ENCODE measurements at regions not wholly inside any gene's neighbourhood (a gene's known extent, or its start where the extent isn't known, plus 50 kb on each side); places are given as distances from the start of the nearest gene placed in this dataset.

- intact Hi-C loops (cut with DNase I), result no loop called here
- no peaks in the 10 kb centered on the region for H3K27me3 ChIP-seq (ENCODE audit: control insufficient read depth in 1 of 2, insufficient read depth in 2 of 2, low read length in 1 of 2)
- no peaks in the 10 kb centered on the region for H3K36me3 ChIP-seq (ENCODE audit: control insufficient read depth in 1 of 2, insufficient read depth in 2 of 2, low read length in 1 of 2)
- ATAC-seq (ENCODE audit: low FRiP score) (no peak), DNase-seq (no peak)
- no peaks in the 10 kb centered on the region for H3K4me1 ChIP-seq (ENCODE audit: control insufficient read depth in 1 of 2, insufficient read depth in 2 of 2, low read length in 2 of 2)
- no peaks in the 10 kb centered on the region for H3K9me3 ChIP-seq (ENCODE audit: control insufficient read depth, low read length)
- no peak overlapping the region for H3K4me3 ChIP-seq (ENCODE audit: low read length in 2 of 2)
- H3K27ac ChIP-seq (ENCODE audit: low read depth in 1 of 2, low read length in 2 of 2), result no peak overlapping the region
- 71 to 95% methylated on average over 2 of the region's 2 CpGs for WGBS, 2 donors
Observed at GRCh38 chr5:15064396-15064795, 192.8 kb upstream of the ANKH start.

DNA sequence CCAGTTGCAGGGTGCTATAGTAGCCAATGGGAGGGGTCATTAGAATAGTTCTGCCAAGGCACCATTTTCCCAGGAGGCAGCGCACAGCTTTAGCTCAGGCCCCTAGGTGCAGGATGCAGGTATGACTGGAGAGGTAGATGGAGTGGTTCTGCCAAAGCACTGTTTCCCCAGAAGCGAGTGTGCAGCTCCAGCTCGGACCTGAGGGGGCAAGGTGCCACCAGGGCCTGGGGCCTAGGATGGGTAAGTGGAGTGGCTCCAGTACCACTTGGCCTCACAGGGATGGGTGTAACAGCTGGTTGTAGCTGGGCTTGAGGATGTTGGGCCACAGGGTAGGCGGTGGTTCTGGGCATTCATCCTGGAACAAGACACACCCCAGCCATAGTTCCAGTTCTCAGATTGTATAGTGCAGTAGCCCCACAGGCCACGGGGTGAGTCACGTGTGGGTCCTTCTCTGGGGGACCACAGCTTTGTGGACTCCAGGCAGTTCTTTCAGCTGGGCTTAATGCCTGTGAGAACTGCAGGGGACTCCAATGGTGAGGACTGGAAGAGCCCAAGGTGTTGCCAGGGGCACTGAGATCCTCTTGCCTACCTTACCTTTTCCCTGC lies 185.5 kb upstream of the ANKH start:
- Histone ChIP-seq H3K9me3 (ENCODE audit: control insufficient read depth, low read length) (no peaks in the 10 kb centered on the region), H3K4me1 (ENCODE audit: control insufficient read depth in 1 of 2, insufficient read depth in 2 of 2, low read length in 2 of 2) (no peaks in the 10 kb centered on the region), H3K4me3 (ENCODE audit: low read length in 2 of 2) (no peak overlapping the region), H3K27me3 (ENCODE audit: control insufficient read depth in 1 of 2, insufficient read depth in 2 of 2, low read length in 1 of 2) (no peaks in the 10 kb centered on the region), H3K36me3 (ENCODE audit: control insufficient read depth in 1 of 2, insufficient read depth in 2 of 2, low read length in 1 of 2) (no peaks in the 10 kb centered on the region), H3K27ac (ENCODE audit: low read depth in 1 of 2, low read length in 2 of 2) (no peak overlapping the region)
- DNase-seq (peak in 1 of 2 donors; percentile 54), ATAC-seq (ENCODE audit: low FRiP score) (no peak)
- 95 to 97% methylated on average over 6 of the region's 6 CpGs for WGBS, 2 donors
- intact Hi-C loops (cut with DNase I), result no loop called here

- ATAC-seq (ENCODE audit: low FRiP score), result no peak
- intact Hi-C loops (cut with DNase I), result no loop called here
- Histone ChIP-seq H3K36me3 (ENCODE audit: control insufficient read depth in 1 of 2, insufficient read depth in 2 of 2, low read length in 1 of 2) (no peaks in the 10 kb centered on the region), H3K27ac (ENCODE audit: low read depth in 1 of 2, low read length in 2 of 2) (no peak overlapping the region), H3K9me3 (ENCODE audit: control insufficient read depth, low read length) (no peaks in the 10 kb centered on the region), H3K27me3 (ENCODE audit: control insufficient read depth in 1 of 2, insufficient read depth in 2 of 2, low read length in 1 of 2) (no peaks in the 10 kb centered on the region), H3K4me1 (ENCODE audit: control insufficient read depth in 1 of 2, insufficient read depth in 2 of 2, low read length in 2 of 2) (no peaks in the 10 kb centered on the region), H3K4me3 (ENCODE audit: low read length in 2 of 2) (no peak overlapping the region)
- 93 to 94% methylated on average over 3 of the region's 3 CpGs for WGBS, 2 donors
- DNase-seq, result no peak
Observed at GRCh38 chr5:15044521-15044920, 172.9 kb upstream of the ANKH start.

DNA sequence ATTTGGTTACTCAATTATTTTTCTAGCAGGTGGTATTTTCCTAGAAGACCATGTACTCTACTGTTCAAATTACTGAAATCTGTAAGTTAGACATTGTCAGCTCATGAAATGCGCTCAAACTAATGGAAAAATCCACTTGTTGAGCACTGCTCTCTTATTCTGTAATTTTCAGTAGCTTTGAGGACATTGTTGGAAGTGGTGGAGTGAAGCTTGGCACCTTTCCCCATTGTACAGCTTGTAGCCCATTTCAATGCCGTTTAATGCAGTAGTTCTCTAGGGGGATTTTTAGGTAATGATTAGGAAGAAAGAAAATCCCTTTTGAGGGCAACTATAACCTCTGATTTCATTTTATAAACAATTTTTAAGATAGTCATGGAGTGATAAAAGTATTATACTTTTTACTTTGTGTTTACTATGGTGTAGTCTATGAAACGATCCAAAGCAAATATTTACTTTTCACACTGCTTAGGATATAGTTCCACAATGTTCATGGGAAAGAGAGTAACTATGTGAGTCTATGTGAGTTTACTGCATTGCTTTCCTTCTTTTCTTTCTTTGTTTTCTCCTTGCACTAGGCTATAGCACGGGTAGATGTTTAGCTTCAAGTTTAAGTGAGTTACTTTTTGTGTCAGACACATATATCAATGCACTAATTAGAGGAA lies 165.8 kb upstream of the ANKH start:
- DNase-seq, result no peak
- Histone ChIP-seq H3K36me3 (ENCODE audit: control insufficient read depth in 1 of 2, insufficient read depth in 2 of 2, low read length in 1 of 2) (no peaks in the 10 kb centered on the region), H3K9me3 (ENCODE audit: control insufficient read depth, low read length) (no peaks in the 10 kb centered on the region), H3K27me3 (ENCODE audit: control insufficient read depth in 1 of 2, insufficient read depth in 2 of 2, low read length in 1 of 2) (no peaks in the 10 kb centered on the region), H3K27ac (ENCODE audit: low read depth in 1 of 2, low read length in 2 of 2) (no peak overlapping the region), H3K4me1 (ENCODE audit: control insufficient read depth in 1 of 2, insufficient read depth in 2 of 2, low read length in 2 of 2) (no peaks in the 10 kb centered on the region), H3K4me3 (ENCODE audit: low read length in 2 of 2) (no peak overlapping the region)
- no peak for ATAC-seq (ENCODE audit: low FRiP score)
- WGBS, 2 donors, result 43% methylated on average over 4 of the region's 4 CpGs
- intact Hi-C loops (cut with DNase I), result no loop called here

GRCh38 chr5:15034379-15034778 lies 162.8 kb upstream of the ANKH start:
- DNase-seq (no peak), ATAC-seq (ENCODE audit: low FRiP score) (no peak)
- Histone ChIP-seq H3K27ac (ENCODE audit: low read depth in 1 of 2, low read length in 2 of 2) (no peak overlapping the region), H3K27me3 (ENCODE audit: control insufficient read depth in 1 of 2, insufficient read depth in 2 of 2, low read length in 1 of 2) (no peaks in the 10 kb centered on the region), H3K36me3 (ENCODE audit: control insufficient read depth in 1 of 2, insufficient read depth in 2 of 2, low read length in 1 of 2) (no peaks in the 10 kb centered on the region), H3K4me1 (ENCODE audit: control insufficient read depth in 1 of 2, insufficient read depth in 2 of 2, low read length in 2 of 2) (no peaks in the 10 kb centered on the region), H3K9me3 (ENCODE audit: control insufficient read depth, low read length) (no peaks in the 10 kb centered on the region), H3K4me3 (ENCODE audit: low read length in 2 of 2) (no peak overlapping the region)
- WGBS, 2 donors, result 81 to 90% methylated on average over 5 of the region's 5 CpGs
- intact Hi-C loops (cut with DNase I), result no loop called here

DNA sequence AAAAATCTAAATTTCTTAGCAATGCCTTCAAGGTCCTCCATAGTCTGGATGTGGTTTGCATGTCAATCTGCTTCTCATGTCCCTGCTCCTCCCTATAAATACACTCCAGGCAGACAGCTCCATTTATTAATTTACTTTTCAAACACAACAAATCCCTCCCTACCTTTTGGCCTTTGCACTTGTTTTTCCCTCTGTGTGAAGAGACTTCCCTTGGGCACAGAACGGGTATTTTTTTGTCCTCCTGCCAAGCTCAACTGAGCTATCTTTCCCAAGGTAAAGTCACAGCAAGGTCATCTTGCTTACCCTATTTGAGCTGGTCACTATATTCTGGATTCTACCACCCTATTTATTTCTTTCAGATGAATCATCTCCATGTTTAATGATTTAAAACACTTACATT lies 159.6 kb upstream of the ANKH start:
- ATAC-seq (ENCODE audit: low FRiP score) (no peak), DNase-seq (no peak)
- peaks cover 2% of the 10 kb centered on the region for H3K9me3 ChIP-seq (ENCODE audit: control insufficient read depth, low read length)
- intact Hi-C loops (cut with DNase I), result no loop called here
- 37 to 62% methylated on average over 1 of the region's 1 CpG for WGBS, 2 donors
- H3K36me3 ChIP-seq (ENCODE audit: control insufficient read depth in 1 of 2, insufficient read depth in 2 of 2, low read length in 1 of 2), result no peaks in the 10 kb centered on the region
- H3K27ac ChIP-seq (ENCODE audit: low read depth in 1 of 2, low read length in 2 of 2), result no peak overlapping the region
- H3K4me1 ChIP-seq (ENCODE audit: control insufficient read depth in 1 of 2, insufficient read depth in 2 of 2, low read length in 2 of 2), result no peaks in the 10 kb centered on the region
- no peak overlapping the region for H3K4me3 ChIP-seq (ENCODE audit: low read length in 2 of 2)
- no peaks in the 10 kb centered on the region for H3K27me3 ChIP-seq (ENCODE audit: control insufficient read depth in 1 of 2, insufficient read depth in 2 of 2, low read length in 1 of 2)

- H3K4me3 ChIP-seq (ENCODE audit: low read length in 2 of 2), result no peak overlapping the region
- H3K27me3 ChIP-seq (ENCODE audit: control insufficient read depth in 1 of 2, insufficient read depth in 2 of 2, low read length in 1 of 2), result no peaks in the 10 kb centered on the region
- no peak for ATAC-seq (ENCODE audit: low FRiP score)
- peaks cover 2% of the 10 kb centered on the region for H3K9me3 ChIP-seq (ENCODE audit: control insufficient read depth, low read length)
- intact Hi-C loops (cut with DNase I), result loop anchor here (5.0 to 10.0 kb wide), 2 partner anchors 40 to 237 kb away; no protein-coding TSS in a partner anchor
- H3K4me1 ChIP-seq (ENCODE audit: control insufficient read depth in 1 of 2, insufficient read depth in 2 of 2, low read length in 2 of 2), result peaks cover 3 to 4% of the 10 kb centered on the region in 2 donors
- DNase-seq, result no peak
- no peak overlapping the region for H3K27ac ChIP-seq (ENCODE audit: low read depth in 1 of 2, low read length in 2 of 2)
- no peaks in the 10 kb centered on the region for H3K36me3 ChIP-seq (ENCODE audit: control insufficient read depth in 1 of 2, insufficient read depth in 2 of 2, low read length in 1 of 2)
Observed at GRCh38 chr5:15027764-15028163, 156.2 kb upstream of the ANKH start.

- H3K36me3 ChIP-seq (ENCODE audit: control insufficient read depth in 1 of 2, insufficient read depth in 2 of 2, low read length in 1 of 2), result no peaks in the 10 kb centered on the region
- DNase-seq, result no peak
- H3K9me3 ChIP-seq (ENCODE audit: control insufficient read depth, low read length), result peaks cover 2% of the 10 kb centered on the region
- peaks cover 3 to 4% of the 10 kb centered on the region in 2 donors for H3K4me1 ChIP-seq (ENCODE audit: control insufficient read depth in 1 of 2, insufficient read depth in 2 of 2, low read length in 2 of 2)
- H3K4me3 ChIP-seq (ENCODE audit: low read length in 2 of 2), result no peak overlapping the region
- H3K27me3 ChIP-seq (ENCODE audit: control insufficient read depth in 1 of 2, insufficient read depth in 2 of 2, low read length in 1 of 2), result no peaks in the 10 kb centered on the region
- 93% methylated on average over 6 of the region's 6 CpGs for WGBS, 2 donors
- no peak for ATAC-seq (ENCODE audit: low FRiP score)
- intact Hi-C loops (cut with DNase I), result loop anchor here (5.0 to 10.0 kb wide), 2 partner anchors 40 to 238 kb away; no protein-coding TSS in a partner anchor
- no peak overlapping the region for H3K27ac ChIP-seq (ENCODE audit: low read depth in 1 of 2, low read length in 2 of 2)
Observed at GRCh38 chr5:15026944-15027343, 155.4 kb upstream of the ANKH start.
